Transverse colon (tissue), 4 donors: ENCODE measurements at regions not wholly inside any gene's neighbourhood (a gene's known extent, or its start where the extent isn't known, plus 50 kb on each side); places are given as distances from the start of the nearest gene placed in this dataset.

Source experiments
- EP300 ChIP-seq: sonication (generic); formaldehyde crosslinking; IDR thresholded peaks from one replicate; pipeline ENCODE4 v1.6.1; 2017; ENCODE audit warnings: antibody characterized with exemption, low read depth
- POLR2A ChIP-seq: fragments of 450-650 bp; IDR thresholded peaks from one replicate; pipeline ENCODE4 v1.6.1; 2016; ENCODE audit warnings: antibody characterized with exemption, mild to moderate bottlenecking, moderate library complexity
- POLR2AphosphoS5 ChIP-seq, 3 donors: sonication (generic); formaldehyde crosslinking; IDR thresholded peaks; one replicate each; pipeline ENCODE4 v1.6.1; 2016; ENCODE audit warnings: antibody characterized with exemption in 3 of 3
- TF ChIP-seq, protein P1 (sequence below), 5 experiments: fragments of 200-600 bp in 3 of 5; fragments of 450-650 bp in 2 of 5; sonication (generic) in 3 of 5; IDR thresholded peaks; 1 replicate in 2 of 5; 2 replicates in 3 of 5; pipeline ENCODE4 v1.5.1; 2016 to 2017; ENCODE audit warnings: antibody characterized with exemption in 5 of 5, inconsistent platforms in 3 of 5, mild to moderate bottlenecking in 2 of 5, moderate library complexity in 1 of 5

DNA sequence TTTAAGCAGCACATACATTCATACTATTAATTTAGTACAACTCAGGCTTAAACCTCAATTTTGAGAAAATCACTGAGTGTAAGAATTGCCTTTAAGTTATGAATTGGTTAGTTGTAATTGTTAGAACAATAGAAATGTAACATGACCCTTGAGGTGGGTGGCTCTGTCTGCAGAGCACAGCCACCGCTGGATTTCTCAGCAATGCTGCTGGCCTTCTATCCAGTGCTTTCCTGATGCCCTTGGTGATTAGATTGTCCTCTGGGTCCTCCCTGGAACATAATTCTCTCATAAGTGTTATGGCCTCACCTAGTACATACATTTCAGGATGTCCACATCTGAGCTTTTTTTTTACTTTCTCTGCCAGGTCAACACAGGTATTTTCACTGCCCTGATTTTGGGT lies 213.2 kb downstream of the SLC7A11 start:
- TF ChIP-seq EP300 (no peak), POLR2A (no peak), POLR2AphosphoS5 (IDR thresholded peaks at IDR 0.05) (no peak)
- TF ChIP-seq, protein P1, sequence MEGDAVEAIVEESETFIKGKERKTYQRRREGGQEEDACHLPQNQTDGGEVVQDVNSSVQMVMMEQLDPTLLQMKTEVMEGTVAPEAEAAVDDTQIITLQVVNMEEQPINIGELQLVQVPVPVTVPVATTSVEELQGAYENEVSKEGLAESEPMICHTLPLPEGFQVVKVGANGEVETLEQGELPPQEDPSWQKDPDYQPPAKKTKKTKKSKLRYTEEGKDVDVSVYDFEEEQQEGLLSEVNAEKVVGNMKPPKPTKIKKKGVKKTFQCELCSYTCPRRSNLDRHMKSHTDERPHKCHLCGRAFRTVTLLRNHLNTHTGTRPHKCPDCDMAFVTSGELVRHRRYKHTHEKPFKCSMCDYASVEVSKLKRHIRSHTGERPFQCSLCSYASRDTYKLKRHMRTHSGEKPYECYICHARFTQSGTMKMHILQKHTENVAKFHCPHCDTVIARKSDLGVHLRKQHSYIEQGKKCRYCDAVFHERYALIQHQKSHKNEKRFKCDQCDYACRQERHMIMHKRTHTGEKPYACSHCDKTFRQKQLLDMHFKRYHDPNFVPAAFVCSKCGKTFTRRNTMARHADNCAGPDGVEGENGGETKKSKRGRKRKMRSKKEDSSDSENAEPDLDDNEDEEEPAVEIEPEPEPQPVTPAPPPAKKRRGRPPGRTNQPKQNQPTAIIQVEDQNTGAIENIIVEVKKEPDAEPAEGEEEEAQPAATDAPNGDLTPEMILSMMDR (IDR thresholded peaks at IDR 0.05) = no peak
